GM12865 (cell line): ENCODE measurements at regions not wholly inside any gene's neighbourhood (a gene's known extent, or its start where the extent isn't known, plus 50 kb on each side); places are given as distances from the start of the nearest gene placed in this dataset.

Experiments used
- DNase-seq: peaks from one replicate; pipeline ENCODE4 v3.0.0; 2010; ENCODE audit warnings: low read depth
- H3K4me3 ChIP-seq: 2 replicates; pipeline ENCODE4 v1.5.1; 2011; ENCODE audit warnings: mild to moderate bottlenecking, low read depth, low read length, control low read depth
- CTCF ChIP-seq: IDR thresholded peaks from 2 replicates; pipeline ENCODE4 v1.5.1; 2011; ENCODE audit warnings: low read length, control low read depth, low read depth, inconsistent platforms; ENCODE audit not compliant: insufficient read depth; ENCODE audit errors: missing control alignments

- no peak overlapping the region for H3K4me3 ChIP-seq
- DNase-seq, result no peak
- no peak for TF ChIP-seq CTCF
These were observed 205.2 kb upstream of the CEP162 start for GRCh38 chr6:84432619-84433018.

GRCh38 chr6:84428300-84428907 is 201.0 kb upstream of the CEP162 start:
- DNase-seq, result peak; percentile 44
- H3K4me3 ChIP-seq, result no peak overlapping the region
- peak; percentile 70 for TF ChIP-seq CTCF

GRCh38 chr6:84425971-84426705 is 198.7 kb upstream of the CEP162 start:
- no peak overlapping the region for H3K4me3 ChIP-seq
- no peak for DNase-seq
- no peak for TF ChIP-seq CTCF

GRCh38 chr6:84424956-84425355 is 197.5 kb upstream of the CEP162 start:
- H3K4me3 ChIP-seq, result no peak overlapping the region
- DNase-seq, result no peak
- TF ChIP-seq CTCF, result no peak

- TF ChIP-seq CTCF, result peak; percentile 61
- DNase-seq, result peak; percentile 32
- H3K4me3 ChIP-seq, result no peak overlapping the region
These were observed 195.0 kb upstream of the CEP162 start for GRCh38 chr6:84422380-84422968.

- no peak overlapping the region for H3K4me3 ChIP-seq
- TF ChIP-seq CTCF, result no peak
- DNase-seq, result no peak
These were observed 193.6 kb upstream of the CEP162 start for GRCh38 chr6:84421031-84421430.

GRCh38 chr6:84417260-84417659 is 189.8 kb upstream of the CEP162 start:
- H3K4me3 ChIP-seq, result no peak overlapping the region
- TF ChIP-seq CTCF, result no peak
- DNase-seq, result no peak
